ENCODE measurements at regions not wholly inside any gene's neighbourhood (a gene's known extent, or its start where the extent isn't known, plus 50 kb on each side); places are given as distances from the start of the nearest gene placed in this dataset.

GRCh38 chr13:60857698-60858097, 460.7 kb downstream of the TDRD3 start:
- TF ChIP-seq CTCF (optimal IDR thresholded peaks at IDR 0.05 in 1 of 3, IDR thresholded peaks at IDR 0.05 in 1 of 3, conservative IDR thresholded peaks at IDR 0.05 in 1 of 3; ENCODE audit: extremely low read depth in 1 of 3, insufficient read depth in 2 of 3, low read length in 3 of 3): no peak
- no peak for TF ChIP-seq EZH2 (IDR thresholded peaks at IDR 0.05; ENCODE audit: low read length)
